Naive thymus-derived CD8-positive, alpha-beta T cell (primary cell): ENCODE measurements at regions not wholly inside any gene's neighbourhood (a gene's known extent, or its start where the extent isn't known, plus 50 kb on each side); places are given as distances from the start of the nearest gene placed in this dataset.

Experiments used
- ATAC-seq, 2 donors: fragments of 150-1000 bp; cut with Tn5 transposase in 1 of 2; sonication (Bioruptor Pico), chemical (Tn5 transposase) in 1 of 2; 1 replicate in 1 of 2; 2 replicates in 1 of 2; pipeline ENCODE4 v1.10.0; 2021; ENCODE audit warnings: mild to moderate bottlenecking in 2 of 2, moderate library complexity in 2 of 2
- POLR2A ChIA-PET: fragments of 350-600 bp; sonication (Branson Sonifier 250); formaldehyde crosslinking; loops from one replicate; lab custom pipeline; 2021; ENCODE audit warnings: antibody characterized with exemption; lab: Charles Lee
- DNase-seq, 10 donors: peaks; one replicate each; pipeline versions ENCODE4 v3.0.0 to v3.0.0-alpha.2; 2020 to 2022
- H3K27ac Mint-ChIP-seq, 10 donors: one replicate each; pipeline ENCODE4 v1.8.0; 2020 to 2022; ENCODE audit warnings: mild to moderate bottlenecking in 10 of 10, mixed read lengths in 10 of 10, moderate library complexity in 4 of 10, inconsistent platforms in 1 of 10
- H3K27me3 Mint-ChIP-seq, 5 donors: one replicate each; pipeline ENCODE4 v1.8.0; 2021 to 2022; ENCODE audit warnings: mixed read lengths in 5 of 5
- H3K36me3 Mint-ChIP-seq, 3 donors: one replicate each; pipeline ENCODE4 v1.8.0; 2020 to 2022; ENCODE audit warnings: mixed read lengths in 3 of 3, mild to moderate bottlenecking in 2 of 3, inconsistent platforms in 1 of 3
- H3K4me1 Mint-ChIP-seq, 4 donors: one replicate each; pipeline ENCODE4 v1.8.0; 2021 to 2022; ENCODE audit warnings: mixed read lengths in 4 of 4
- H3K4me3 Mint-ChIP-seq, 10 donors: one replicate each; pipeline ENCODE4 v1.8.0; 2020 to 2022; ENCODE audit warnings: mild to moderate bottlenecking in 10 of 10, mixed read lengths in 10 of 10, moderate library complexity in 6 of 10, inconsistent platforms in 1 of 10
- H3K9me3 Mint-ChIP-seq, 9 donors: one replicate each; pipeline ENCODE4 v1.8.0; 2020 to 2022; ENCODE audit warnings: mixed read lengths in 9 of 9, mild to moderate bottlenecking in 3 of 9, inconsistent platforms in 1 of 9, moderate library complexity in 1 of 9

DNA sequence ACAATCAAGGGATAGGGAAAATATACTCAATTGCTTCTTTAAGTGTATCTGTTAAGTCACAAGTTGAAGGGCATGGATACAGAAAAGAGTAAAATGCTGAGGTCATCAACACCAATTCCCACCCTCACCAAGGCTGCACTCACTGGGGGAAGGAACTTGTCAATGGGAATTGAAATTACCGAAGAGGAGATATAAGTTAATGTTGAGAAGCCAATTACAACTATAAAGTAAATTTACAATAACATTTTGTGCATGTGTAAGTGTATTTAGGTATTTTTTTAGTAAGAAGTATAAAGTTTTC is 255.1 kb upstream of the KCNIP4 start:
- H3K27me3 Mint-ChIP-seq: peaks cover 0 to 3% (median 0%) of the 10 kb centered on the region in 5 donors
- no peaks in the 10 kb centered on the region for H3K36me3 Mint-ChIP-seq
- H3K4me3 Mint-ChIP-seq: no peak overlapping the region
- no peaks in the 10 kb centered on the region for H3K9me3 Mint-ChIP-seq
- ATAC-seq (no peak), DNase-seq (no peak)
- H3K27ac Mint-ChIP-seq: no peak overlapping the region
- peaks cover 0 to 4% (median 0%) of the 10 kb centered on the region in 4 donors for H3K4me1 Mint-ChIP-seq
- POLR2A ChIA-PET: no interaction called here

DNA sequence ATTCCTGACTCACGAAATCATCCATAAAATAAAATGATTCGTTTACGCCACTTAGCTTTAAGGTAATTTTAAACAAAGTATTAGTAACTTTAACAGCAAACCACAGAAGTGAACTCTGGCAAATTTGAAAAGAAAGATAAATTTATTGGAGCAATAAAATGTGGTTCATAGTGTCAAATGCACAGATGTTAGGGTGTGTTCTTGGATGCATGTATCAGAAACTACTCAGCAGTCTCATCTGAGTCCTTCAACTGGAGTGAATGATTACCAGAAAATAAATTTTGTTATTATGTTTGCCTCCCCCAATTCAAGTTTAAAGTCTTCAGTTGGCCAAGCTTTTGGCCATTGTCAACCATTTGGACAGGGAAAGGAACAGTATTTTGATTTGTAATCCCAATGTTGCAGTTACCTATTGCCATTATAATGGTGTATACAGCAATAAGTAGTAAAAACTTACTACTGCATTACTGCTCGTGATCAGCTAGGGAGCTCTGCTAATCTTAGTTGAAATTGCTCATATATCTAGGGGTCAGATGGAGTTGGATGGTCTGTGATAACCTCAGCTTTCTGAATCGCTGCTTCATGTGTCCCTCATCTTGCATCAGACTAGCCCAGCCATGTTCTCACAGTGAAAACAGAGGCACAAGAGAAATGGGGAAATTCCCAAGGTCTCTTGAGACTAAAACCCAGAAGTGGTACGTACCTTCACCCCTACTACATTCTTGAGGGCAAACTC is 254.6 kb upstream of the KCNIP4 start:
- Mint-ChIP-seq H3K4me3 (no peak overlapping the region), H3K36me3 (no peaks in the 10 kb centered on the region), H3K27ac (no peak overlapping the region), H3K27me3 (peaks cover 0 to 5% (median 0%) of the 10 kb centered on the region in 5 donors), H3K4me1 (peaks cover 0 to 4% (median 0%) of the 10 kb centered on the region in 4 donors), H3K9me3 (peaks cover 0 to 2% (median 0%) of the 10 kb centered on the region in 9 donors)
- ATAC-seq (no peak), DNase-seq (no peak)
- POLR2A ChIA-PET: no interaction called here

DNA sequence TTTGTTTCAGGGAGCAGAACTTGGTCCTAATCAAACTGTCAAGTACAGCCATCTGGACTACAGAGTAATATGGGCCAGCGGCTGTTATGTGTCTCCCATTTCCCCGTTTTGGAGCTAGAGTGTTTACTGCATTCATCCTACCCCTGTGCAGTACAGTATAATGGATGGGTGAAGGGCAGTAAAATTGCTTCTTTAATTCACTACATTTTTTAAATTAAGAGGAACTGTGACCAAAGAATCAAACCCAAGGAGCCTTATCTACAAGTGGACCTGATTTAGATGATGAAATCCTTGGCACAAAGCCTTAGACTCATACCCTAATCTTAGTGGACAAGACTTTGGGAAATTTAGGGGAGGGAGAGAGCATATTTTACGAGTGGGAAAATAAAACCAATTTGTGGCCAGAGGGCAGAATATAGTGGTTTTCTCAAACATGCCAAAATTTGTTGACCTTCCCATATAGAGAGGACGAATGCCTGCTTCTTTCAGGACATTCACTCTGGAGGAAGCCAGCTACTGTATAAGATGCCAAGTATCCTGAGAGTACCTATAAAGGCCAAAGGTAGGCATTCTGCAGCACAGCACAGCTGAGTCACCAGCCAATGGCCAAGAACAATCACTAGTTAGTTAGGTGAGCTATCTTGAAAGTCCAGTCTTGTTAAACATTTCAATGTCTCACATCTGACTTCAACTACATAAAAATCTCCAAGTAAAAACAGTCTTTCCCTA is 253.8 kb upstream of the KCNIP4 start:
- peaks cover 0 to 4% (median 0%) of the 10 kb centered on the region in 4 donors for H3K4me1 Mint-ChIP-seq
- H3K4me3 Mint-ChIP-seq: no peak overlapping the region
- no peak for ATAC-seq
- H3K36me3 Mint-ChIP-seq: no peaks in the 10 kb centered on the region
- peaks cover 0 to 6% (median 0%) of the 10 kb centered on the region in 5 donors for H3K27me3 Mint-ChIP-seq
- POLR2A ChIA-PET: no interaction called here
- H3K27ac Mint-ChIP-seq: no peak overlapping the region
- DNase-seq: no peak
- H3K9me3 Mint-ChIP-seq: peaks cover 0 to 3% (median 0%) of the 10 kb centered on the region in 9 donors

DNA sequence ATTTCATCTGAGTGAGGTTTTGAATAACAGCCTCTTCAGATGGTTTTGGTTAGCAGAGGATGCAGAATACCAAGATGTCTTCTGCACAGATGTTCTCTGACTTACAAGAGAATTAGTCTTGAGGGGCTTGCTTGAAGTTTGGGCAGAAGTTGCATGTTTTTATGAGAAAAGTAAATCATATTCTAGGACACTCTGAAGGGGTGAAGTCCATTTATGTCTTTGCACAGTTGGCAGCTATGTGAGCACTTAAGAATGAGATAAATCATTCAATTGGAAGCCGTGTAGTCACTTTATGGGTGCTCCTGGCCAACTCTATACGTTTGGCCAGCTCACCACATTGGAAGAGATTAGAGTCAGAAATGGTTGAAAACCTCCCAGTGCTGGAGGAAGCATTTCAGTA is 252.7 kb upstream of the KCNIP4 start:
- H3K36me3 Mint-ChIP-seq: no peaks in the 10 kb centered on the region
- H3K9me3 Mint-ChIP-seq: peaks cover 0 to 12% (median 0%) of the 10 kb centered on the region in 9 donors
- DNase-seq (no peak), ATAC-seq (no peak)
- no peak overlapping the region for H3K4me3 Mint-ChIP-seq
- H3K4me1 Mint-ChIP-seq: peaks cover 0 to 4% (median 0%) of the 10 kb centered on the region in 4 donors
- peaks cover 0 to 6% (median 0%) of the 10 kb centered on the region in 5 donors for H3K27me3 Mint-ChIP-seq
- POLR2A ChIA-PET: no interaction called here
- H3K27ac Mint-ChIP-seq: no peak overlapping the region

DNA sequence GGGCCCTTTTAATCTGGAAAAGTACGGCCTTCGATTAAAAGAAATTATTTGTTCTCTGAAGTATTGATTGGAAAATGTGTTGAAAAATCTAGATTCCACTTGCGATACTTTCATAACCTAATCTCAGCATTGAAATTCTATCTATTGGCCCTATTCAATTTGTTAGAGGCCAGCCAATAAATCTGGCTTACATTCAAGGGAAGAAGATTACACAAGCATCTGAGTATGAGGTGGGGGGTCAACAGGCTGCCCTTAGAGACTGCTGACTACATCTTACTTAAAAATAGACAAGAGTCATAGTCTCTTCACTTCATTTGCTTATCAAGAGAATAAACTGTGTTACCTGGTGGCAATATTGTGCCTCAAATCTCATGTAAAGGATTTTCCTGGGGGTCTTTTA is 248.0 kb upstream of the KCNIP4 start:
- Mint-ChIP-seq H3K9me3 (peaks cover 0 to 21% (median 0%) of the 10 kb centered on the region in 9 donors), H3K27ac (no peak overlapping the region), H3K4me3 (no peak overlapping the region), H3K4me1 (peaks cover 0 to 4% (median 0%) of the 10 kb centered on the region in 4 donors), H3K36me3 (no peaks in the 10 kb centered on the region), H3K27me3 (peaks cover 0 to 13% (median 0%) of the 10 kb centered on the region in 5 donors)
- ATAC-seq: no peak
- no peak for DNase-seq
- POLR2A ChIA-PET: no interaction called here

DNA sequence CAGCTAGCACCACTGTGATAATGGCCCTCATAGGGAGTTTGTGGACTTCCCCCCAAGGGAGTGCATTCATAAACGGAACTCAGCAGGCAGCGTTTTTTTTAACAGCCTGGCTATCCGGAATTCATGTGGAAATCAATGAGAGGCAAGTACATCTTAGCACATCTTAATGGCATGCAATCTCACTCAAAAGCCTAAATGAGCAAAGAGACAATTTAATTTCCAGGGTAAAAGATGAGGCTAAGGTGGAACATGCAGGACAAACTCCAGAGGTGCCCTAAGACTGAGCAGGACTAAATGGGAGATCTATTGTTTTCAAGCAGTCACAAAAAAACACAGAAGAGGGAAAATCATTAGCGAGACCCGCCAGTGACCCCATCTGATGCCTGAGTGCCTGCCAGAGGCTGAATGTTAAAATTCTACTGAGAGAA is 243.5 kb upstream of the KCNIP4 start:
- POLR2A ChIA-PET: no interaction called here
- H3K4me3 Mint-ChIP-seq: no peak overlapping the region
- H3K4me1 Mint-ChIP-seq: no peaks in the 10 kb centered on the region
- peaks cover 0 to 10% (median 0%) of the 10 kb centered on the region in 5 donors for H3K27me3 Mint-ChIP-seq
- H3K27ac Mint-ChIP-seq: no peak overlapping the region
- H3K9me3 Mint-ChIP-seq: peaks cover 0 to 17% (median 0%) of the 10 kb centered on the region in 9 donors
- no peaks in the 10 kb centered on the region for H3K36me3 Mint-ChIP-seq
- ATAC-seq (no peak), DNase-seq (no peak)

DNA sequence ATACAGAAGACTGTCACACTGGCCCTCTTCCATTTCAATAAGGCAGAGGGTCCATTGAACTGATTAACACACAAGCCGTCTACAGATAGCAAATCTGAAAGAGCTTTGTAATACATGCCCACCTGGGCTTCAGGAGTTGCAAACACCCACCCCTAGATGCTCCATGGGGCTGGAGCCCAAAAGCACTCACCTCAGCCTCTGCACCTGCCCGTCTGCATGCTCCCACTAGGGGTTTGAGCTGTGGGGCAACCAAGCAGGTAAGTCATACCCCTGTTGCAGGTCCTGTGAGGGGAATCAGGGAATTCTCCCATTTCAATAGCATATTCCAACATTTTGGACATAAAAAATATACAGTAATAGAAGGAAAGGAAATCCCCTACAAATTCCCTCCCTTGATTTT is 243.0 kb upstream of the KCNIP4 start:
- Mint-ChIP-seq H3K9me3 (peaks cover 0 to 12% (median 0%) of the 10 kb centered on the region in 9 donors), H3K4me3 (no peak overlapping the region), H3K27ac (no peak overlapping the region), H3K27me3 (peaks cover 0 to 10% (median 0%) of the 10 kb centered on the region in 5 donors), H3K4me1 (no peaks in the 10 kb centered on the region), H3K36me3 (no peaks in the 10 kb centered on the region)
- POLR2A ChIA-PET: no interaction called here
- DNase-seq: no peak
- ATAC-seq: no peak

DNA sequence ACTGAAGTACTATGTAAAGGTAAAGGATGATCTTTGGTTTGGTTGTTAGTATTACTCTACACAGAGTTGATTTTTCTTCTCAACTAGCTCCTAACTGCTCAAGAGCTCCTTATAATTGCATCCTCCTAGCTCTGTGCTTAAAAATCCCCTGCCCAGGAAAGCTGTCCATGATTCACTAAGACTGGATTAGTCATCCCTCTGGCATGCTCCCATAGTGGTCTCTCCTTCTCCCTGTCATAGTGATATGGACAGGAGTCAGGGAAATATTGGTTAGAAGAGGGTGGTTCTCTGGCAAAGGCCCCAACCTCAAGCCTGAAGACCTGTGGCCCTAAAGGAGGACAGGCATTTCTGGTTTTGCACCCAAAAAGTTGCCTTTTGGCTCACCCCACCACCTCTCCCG is 242.3 kb upstream of the KCNIP4 start:
- no peaks in the 10 kb centered on the region for H3K4me1 Mint-ChIP-seq
- POLR2A ChIA-PET: no interaction called here
- H3K27ac Mint-ChIP-seq: no peak overlapping the region
- H3K27me3 Mint-ChIP-seq: peaks cover 0 to 10% (median 0%) of the 10 kb centered on the region in 5 donors
- ATAC-seq: no peak
- no peak for DNase-seq
- no peak overlapping the region for H3K4me3 Mint-ChIP-seq
- peaks cover 0 to 6% (median 0%) of the 10 kb centered on the region in 9 donors for H3K9me3 Mint-ChIP-seq
- no peaks in the 10 kb centered on the region for H3K36me3 Mint-ChIP-seq

DNA sequence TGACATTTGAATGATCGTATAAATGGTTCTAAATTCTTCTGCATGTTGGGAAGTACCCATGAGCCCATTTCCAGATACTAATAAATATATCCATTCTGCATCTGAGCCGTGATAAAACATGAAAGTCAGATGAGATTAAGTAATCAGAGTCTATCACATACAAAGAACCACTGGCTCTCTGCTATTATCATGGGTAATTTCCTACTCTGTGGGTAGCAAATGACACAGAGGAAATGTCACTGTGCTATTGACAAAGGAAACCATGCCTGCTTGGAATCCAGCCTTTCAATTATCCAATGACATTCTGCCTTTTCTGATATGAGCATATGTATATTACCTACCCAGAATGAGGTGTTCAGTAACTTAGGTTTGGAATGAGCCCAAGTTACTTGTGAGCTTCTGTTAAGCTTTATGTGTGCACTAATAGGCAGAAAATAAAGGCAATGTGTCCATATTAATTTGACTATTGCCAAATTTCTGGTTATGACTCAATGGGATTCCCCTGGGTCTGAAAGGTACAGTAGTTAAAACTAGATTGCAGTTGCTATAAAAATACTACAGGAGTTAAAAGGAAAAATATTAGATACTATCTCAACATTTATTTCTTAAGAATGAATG is 238.7 kb upstream of the KCNIP4 start:
- Mint-ChIP-seq H3K27me3 (no peaks in the 10 kb centered on the region), H3K4me3 (no peak overlapping the region), H3K36me3 (no peaks in the 10 kb centered on the region), H3K27ac (no peak overlapping the region), H3K4me1 (no peaks in the 10 kb centered on the region), H3K9me3 (peaks cover 0 to 6% (median 0%) of the 10 kb centered on the region in 9 donors)
- no peak for ATAC-seq
- POLR2A ChIA-PET: no interaction called here
- no peak for DNase-seq

DNA sequence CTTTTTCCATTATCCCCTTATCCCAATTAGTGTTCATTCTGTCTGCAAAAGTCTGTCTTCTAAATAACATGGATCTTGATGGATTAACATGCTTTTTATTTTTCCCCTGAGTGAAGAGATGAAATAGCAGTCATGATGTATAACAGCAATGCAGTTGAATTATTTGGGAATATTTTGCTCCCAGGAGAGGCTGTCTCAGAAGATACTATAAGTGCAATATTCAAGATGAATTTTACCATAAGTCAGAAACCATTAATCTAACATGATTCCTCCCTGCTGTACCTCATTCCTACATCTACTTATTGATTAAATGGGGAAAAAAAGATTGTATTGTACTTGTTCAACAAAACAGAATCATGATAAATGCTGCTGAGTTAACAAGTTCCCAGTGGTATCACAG is 233.2 kb upstream of the KCNIP4 start:
- H3K27me3 Mint-ChIP-seq: no peaks in the 10 kb centered on the region
- H3K27ac Mint-ChIP-seq: no peak overlapping the region
- DNase-seq: no peak
- no peaks in the 10 kb centered on the region for H3K4me1 Mint-ChIP-seq
- peaks cover 0 to 5% (median 0%) of the 10 kb centered on the region in 3 donors for H3K36me3 Mint-ChIP-seq
- H3K4me3 Mint-ChIP-seq: no peak overlapping the region
- POLR2A ChIA-PET: no interaction called here
- H3K9me3 Mint-ChIP-seq: peaks cover 0 to 12% (median 2%) of the 10 kb centered on the region in 9 donors
- ATAC-seq: no peak

DNA sequence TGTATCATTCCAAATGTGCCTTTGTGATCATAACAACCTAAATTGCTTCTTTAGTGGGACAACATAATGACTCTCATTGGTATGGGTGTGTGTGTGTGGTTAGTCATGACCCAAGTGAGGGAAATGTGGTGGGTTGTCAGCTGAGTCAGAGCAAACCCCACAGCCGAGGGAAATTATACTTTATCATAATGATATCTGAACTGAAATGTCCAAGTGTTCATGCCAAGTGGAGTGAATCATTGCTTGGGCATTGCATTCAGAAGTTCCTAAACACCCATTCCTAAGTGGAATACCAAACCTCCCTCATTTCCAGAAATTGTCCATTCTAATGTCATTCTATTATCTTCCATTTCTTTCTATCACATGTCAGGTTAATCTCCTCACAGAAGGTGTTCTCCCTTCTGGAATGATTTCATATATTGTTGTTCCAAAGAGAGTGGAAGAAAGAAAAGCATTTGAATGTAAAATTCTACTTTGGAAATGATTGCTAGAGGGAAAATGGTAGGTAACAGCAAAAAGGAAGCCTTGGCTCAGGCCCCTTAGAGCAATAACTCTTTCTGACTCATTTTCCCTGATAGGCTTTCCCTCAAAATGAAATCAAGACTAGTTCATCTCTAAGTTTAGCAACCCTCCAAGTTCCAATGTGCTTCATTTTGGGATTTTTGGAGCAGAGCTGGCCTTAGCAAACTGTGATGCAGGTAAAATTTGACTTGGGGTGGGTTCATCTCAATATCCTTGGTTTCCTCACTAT is 230.7 kb upstream of the KCNIP4 start:
- Mint-ChIP-seq H3K4me3 (no peak overlapping the region), H3K36me3 (peaks cover 0 to 9% (median 0%) of the 10 kb centered on the region in 3 donors), H3K27ac (no peak overlapping the region), H3K9me3 (peaks cover 0 to 13% (median 5%) of the 10 kb centered on the region in 9 donors), H3K4me1 (no peaks in the 10 kb centered on the region), H3K27me3 (no peaks in the 10 kb centered on the region)
- DNase-seq (no peak), ATAC-seq (no peak)
- POLR2A ChIA-PET: no interaction called here

DNA sequence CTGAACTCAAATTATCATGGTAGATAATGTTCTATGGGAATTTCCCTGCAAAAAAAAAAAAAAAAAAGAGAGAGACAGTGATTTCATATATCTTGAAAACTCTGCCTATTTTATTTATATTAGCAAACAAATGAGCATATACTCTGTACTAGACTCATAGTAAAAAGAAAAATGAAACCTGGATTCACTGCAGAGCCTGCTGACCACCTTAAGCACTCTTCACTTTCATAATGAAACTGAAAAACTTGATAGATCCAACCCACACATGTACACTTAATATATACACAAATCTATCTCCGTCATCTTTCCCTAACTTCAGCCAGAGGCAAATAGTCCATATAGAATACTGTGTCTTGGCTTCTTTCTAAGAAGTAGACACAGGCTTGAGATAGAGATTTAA is 226.1 kb upstream of the KCNIP4 start:
- DNase-seq (no peak), ATAC-seq (no peak)
- Mint-ChIP-seq H3K36me3 (peaks cover 0 to 16% (median 0%) of the 10 kb centered on the region in 3 donors), H3K27me3 (peaks cover 0 to 3% (median 0%) of the 10 kb centered on the region in 5 donors), H3K9me3 (peaks cover 0 to 15% (median 10%) of the 10 kb centered on the region in 9 donors), H3K4me1 (no peaks in the 10 kb centered on the region), H3K4me3 (no peak overlapping the region), H3K27ac (no peak overlapping the region)
- POLR2A ChIA-PET: no interaction called here
